Stimulated activated CD4-positive, alpha-beta T cell treated with anti-CD3 and anti-CD28 coated beads, Interleukin-4, amount 100 ng/mL, for 24 hours (primary cell): ENCODE measurements at regions not wholly inside any gene's neighbourhood (a gene's known extent, or its start where the extent isn't known, plus 50 kb on each side); places are given as distances from the start of the nearest gene placed in this dataset.
A peak's percentile ranks its signal among the peaks of the same experiment; 100 is the strongest.
"Not testable (repeated sequence)": the region's sequence is repeated elsewhere in the genome, so short reads cannot be mapped to it uniquely, and the experiment has no call there.

Experiments
- DNase-seq: peaks from one replicate; pipeline ENCODE4 v3.0.0-alpha.2; 2020

DNA sequence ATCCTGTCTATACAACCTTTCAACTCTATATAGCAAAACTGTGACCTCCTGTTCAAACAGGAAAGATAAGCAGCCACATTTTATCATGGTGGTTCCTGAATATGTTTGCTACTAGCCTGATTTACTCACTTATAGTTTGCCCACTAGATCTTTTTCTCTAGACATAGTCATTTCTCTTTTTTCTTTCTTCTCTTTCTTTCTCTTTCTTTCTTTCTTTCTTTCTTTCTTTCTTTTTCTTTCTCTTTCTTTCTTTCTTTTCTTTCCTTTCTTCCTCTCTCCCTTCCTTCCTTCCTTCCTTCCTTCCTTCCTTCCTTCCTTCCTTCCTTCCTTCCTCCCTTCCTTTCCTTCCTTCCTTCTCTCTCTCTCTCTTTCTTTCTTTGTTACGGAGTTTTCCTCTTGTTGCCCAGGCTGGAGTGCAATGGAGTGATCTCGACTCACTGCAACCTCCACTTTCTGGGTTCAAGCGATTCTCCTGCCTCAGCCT is 142.0 kb upstream of the TBL1XR1 start:
- DNase-seq = not testable (repeated sequence)

DNA sequence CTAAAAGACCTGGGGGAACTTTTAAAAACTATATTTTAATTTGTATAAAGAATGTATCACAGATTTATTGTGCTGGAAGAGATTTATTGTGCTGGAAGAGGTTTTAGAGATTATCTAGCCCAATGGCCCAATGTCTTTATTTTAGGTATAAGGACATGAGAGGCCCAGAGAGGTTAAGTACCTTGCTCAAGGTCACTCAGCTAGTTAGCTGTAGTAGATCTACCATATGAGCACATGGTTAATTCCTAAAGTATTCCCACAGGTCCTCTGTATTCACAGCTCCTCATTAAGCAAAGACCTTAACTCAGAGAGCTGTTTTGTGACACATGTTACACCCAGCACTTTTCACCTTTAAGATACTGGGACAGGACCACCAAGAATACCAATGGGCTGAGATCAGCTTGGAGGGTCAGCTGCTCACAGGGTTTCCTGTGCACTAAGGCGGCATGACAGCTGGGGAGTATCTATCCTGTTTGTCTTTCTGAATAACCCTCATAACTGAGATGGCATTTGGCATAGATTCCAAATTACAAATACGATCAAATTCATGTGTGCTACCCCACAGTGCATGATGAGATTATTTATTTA is 143.1 kb upstream of the TBL1XR1 start:
- no peak for DNase-seq

DNA sequence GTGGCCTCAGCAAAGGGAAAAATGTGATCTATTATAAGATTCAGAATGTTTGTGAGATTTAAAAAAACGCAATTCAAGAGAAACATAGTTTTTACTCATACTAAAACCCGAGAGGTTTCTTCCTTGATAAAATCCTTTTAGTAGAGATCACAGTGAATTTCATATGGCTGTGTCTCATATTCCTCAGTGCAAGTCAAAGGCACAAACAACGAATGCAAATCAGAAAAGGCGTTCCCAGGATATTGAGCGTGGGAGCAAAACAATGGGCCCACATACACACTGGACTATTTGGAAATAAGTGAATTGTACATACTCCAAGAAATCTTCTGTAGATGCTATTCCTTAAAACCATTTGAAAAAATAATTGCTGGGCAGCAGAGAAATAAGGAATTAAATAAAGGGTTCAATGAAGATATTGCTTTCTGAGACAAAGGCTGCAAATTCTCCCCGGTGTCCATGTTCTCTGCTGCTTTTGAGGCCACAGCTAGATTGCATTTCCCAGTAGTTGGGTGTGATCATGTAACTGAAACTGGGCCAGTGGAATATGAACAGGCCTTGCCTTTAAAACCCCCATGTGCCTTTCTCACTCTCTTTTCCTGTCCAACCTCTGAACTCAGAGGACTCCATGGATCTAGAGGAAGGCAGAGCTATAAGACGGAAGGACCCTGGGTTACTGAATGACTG is 144.6 kb upstream of the TBL1XR1 start:
- no peak for DNase-seq

DNA sequence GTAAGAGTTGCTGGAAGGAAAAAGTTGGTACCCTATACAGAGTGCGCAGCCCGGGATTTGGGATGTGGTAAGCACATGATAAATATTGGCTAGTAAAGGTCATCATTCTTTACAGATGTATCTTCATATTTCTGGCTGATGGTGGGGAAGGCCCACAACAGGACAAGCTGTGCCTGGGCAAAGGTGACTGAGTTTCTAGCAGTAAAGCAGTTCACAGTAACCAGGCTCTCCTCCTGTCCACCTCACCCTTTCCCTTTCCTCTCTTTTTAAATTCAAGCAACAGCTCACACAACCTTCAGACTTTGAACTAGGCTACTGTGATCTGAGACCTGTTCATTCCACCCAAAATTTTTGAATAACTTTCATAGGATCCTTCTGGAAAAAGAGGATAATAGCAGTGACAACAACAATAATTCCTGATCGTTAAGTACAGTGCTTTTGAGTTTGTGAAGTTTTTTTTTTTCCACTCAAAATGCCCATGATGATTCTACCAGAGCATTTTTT is 145.9 kb upstream of the TBL1XR1 start:
- DNase-seq = no peak

DNA sequence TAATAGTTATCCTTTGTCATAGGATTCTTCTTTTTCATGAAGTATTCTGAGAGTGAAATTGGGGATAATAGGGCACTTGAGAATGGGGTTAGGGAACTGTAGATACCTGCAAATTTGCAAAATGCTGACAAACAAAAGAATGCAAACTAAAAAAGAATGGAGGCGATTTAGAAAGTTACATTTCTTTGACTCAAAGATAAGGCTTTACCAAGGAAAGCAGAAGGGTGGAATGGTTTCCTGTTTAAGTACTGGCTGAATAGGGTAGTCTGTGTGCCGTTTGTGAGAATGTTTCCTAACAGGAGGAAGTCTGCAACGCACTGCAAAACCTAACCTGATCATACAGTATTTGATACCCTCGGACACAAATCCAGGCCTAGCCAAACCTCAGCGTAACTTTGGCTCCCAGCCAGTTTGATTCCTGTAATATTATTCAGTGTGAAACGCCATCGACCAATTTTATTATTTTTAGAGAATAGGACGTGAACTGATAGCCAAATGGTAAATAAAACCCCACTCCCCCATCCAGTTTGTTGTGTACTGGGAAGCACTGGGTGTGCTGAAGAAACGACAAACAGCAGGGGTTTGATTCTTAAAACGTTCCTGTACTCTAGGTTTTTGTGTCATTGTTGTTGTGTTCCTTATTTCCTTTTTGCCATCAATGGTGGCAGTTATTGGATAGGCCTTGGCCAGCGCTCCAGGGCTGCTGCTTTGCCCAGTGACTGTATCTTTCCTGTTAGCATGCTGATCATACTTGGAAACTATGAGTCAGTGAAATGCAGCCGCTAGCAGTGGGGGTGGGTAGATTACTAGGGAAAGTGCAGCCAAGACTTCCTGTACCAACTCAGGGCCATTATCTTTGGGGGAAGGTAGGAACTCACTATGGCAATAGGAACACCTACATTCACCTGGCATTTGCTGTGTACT is 148.0 kb upstream of the TBL1XR1 start:
- peak; percentile 76 for DNase-seq

DNA sequence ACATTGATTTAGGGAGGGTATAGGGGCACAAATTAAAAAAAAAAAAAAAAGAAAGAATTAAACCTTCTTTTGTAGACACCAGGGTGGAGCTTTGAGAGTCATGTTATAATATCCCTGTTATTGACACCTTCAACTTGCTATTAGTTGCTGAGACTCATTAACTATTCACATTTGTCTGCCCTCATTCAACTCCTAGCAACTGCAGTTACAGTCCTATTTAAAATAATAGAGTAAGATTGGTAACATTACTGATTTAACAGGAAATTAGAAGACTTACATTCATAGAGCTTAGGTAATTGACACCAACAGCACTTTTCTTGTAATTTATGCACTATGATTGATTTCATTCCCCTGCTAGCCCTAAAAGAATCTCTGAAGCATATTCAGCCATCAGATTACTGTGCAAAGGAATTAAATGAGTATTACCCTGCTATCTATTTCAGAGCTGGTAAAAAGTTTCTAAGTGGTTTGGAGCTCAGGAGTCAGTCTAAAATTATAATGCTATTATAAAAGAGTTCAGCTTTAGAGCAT is 148.8 kb upstream of the TBL1XR1 start:
- DNase-seq = no peak

DNA sequence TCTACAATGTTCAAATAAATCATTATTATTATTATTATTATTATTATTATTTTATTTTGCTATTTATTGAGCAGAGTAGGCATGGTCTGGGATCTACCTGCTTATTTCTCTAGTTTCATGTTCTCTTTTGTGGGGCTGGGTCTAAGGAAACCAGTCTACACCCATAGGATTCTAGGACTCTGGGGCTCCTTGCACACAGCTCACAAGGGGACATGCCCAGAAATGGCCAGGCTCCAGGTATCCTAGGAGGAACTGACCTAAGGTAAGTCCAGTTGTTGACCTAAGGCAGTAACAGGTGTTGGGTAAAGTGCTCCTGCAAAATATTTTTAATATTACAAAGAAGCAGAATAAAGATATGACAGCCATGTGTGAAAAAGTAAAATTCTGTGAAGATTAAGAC is 149.6 kb upstream of the TBL1XR1 start:
- no peak for DNase-seq

DNA sequence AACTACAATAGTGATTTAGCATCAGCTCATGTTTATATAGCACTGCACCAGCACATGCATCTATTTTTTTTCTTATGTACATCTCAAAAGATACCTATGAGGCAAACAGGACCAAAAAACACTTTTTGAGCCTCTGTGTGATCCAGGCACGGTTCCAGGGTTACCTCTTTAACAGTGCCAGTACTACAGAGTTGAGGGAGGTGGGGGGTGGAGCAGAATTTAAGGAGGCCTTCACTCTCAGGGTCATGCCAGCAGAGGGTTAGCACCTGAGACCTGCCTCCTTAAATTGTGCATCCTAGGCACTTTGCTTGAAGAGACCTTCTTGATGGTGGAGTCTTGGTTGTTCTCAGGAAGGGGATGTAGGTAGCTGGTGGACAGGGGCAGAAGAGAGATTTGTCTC is 150.3 kb upstream of the TBL1XR1 start:
- no peak for DNase-seq

DNA sequence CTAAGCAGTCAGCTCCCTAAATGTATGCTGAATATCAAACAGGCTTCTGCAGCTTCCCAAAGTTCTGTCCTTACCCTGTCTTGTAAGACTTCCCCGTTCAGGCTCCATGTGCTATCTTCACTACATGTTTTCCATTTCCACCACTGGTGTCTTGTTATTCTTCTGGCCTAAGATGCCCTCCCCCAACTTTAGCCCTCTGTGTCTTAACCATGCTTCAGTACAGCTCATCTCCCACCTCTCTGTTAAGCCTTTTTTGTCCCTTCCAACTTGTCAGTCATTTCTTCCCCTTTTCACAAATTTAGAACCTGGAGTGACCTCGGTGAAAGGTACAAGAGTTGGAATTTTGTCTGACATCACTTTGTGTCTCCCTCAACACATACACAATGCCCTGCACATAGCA is 151.7 kb upstream of the TBL1XR1 start:
- no peak for DNase-seq

DNA sequence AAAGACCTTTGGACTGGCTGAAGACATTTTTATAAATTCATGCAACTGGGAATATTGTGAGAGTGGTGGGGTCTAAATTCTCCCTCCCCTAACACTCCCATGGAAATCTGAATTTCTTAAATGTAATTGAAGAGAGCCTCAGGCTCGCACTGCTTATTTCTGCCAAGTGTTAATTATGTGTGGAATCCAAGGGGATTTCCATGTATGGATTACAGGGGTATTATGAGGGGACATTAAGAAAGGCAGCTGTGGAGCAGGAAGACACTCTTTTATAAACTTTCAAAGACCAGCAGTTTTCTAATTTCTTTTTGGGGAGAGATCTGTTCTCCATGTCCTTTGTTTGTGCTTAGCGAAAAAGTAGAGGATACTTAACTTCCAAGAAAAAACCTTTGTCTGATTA is 152.1 kb upstream of the TBL1XR1 start:
- DNase-seq = no peak

DNA sequence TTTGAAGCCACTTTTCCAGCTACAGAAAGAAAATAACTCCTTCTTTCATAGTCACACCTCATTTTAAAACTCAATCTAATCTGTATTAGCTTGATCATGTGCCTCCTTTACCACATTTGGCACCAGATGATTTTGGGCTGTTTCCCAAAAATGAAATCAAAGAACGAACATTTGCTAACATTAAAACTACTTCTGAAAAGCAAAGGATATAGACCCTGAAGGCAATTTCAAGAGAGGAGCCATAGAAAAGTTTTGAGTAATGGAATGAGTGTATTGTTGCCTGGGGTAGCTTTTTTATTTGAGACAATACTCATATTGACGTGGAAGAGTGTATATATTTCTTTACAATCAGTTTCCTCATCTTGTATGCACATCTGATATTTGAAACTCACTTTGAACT is 152.8 kb upstream of the TBL1XR1 start:
- DNase-seq = no peak

DNA sequence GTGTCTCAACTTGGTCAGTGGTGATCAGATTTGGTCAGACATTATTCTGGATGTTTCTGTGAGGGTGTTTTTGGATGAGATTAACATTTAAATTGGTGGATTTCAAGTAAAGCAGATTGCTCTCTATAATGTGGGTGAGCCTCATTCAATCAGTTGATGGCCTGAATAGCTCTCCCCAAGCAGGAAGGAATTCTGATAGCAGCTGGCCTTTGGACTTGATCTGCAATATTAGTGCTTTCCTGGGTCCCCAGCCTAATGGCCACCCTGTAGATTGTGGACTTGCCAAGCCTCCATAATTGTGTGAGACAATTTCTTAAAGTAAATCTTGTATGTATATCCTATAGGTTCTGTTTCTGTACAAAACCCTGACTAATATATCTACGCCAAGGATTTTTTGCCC is 153.9 kb upstream of the TBL1XR1 start:
- no peak for DNase-seq

DNA sequence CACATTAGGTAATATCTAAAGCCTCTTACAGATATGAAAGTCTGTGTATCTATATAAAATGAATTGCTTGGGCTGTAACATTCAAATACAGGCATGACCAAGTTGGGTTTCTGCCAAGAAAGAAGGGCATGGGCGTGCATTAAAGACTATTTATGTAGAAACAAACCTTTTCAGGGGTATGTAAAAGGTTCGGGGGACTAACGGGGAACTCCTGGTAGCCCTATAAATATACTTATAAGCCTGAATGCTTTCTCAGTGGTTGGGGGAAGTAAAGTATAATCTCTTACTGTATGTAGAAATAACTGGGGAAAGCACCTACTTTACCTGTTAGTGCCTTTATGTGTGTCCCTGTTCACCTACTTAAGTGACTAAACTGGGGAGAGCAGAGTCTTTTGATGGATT is 154.5 kb upstream of the TBL1XR1 start:
- peak; percentile 50 for DNase-seq

DNA sequence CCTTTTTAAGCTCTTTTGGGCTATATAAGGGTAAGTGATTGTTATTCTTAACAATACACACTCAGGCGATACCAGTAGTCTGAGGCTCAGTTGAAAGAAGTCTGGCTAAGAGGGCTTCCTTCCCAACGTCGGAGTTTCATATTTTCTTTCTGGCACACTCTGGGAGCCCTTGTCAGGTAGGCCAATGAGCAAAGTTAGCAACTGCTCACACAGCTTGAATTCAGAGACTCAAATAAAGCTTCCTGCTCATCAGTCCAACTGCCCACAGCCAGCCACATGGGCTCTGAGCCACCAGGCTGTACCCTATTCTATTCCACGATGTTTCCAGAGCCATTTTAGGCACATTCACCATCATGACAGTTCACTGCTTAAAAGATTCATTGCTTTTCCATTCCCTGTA is 155.1 kb upstream of the TBL1XR1 start:
- no peak for DNase-seq

DNA sequence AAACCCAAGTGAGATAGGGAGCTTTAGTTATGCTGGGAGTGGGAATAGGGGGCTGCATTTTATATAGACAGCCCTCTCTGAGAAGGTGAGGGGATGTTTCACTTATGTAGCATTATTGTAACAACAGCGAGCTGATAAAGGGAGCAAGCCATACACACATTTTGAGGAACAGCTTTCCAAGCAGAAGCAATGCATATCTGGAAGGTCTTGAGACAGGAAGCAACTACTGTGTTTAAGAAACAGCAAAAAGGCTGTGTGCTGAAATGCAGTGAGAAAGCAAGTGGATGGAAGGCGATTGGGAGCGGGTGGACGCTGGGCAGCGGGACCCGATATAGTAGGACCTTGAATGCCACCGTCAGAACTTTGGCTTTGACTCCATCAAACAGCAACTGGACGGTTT is 155.9 kb upstream of the TBL1XR1 start:
- DNase-seq = no peak

DNA sequence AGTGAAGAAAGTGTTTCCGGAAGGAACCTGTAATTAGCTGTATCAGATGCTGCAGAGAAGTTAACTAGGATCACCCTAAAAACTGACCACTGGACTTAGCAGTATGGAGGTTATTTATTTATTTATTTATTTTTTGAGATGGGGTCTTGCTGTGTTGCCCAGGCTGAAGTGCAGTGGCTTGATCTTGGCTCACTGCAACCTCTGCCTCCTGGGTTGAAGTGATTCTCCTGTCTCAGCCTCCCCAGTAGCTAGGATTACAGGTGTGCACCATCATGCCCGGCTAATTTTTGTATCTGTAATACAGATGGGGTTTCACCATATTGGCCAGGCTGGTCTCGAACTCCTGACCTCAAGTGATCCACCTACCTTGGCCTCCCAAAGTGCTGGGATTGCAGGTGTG is 156.6 kb upstream of the TBL1XR1 start:
- not testable (repeated sequence) for DNase-seq

DNA sequence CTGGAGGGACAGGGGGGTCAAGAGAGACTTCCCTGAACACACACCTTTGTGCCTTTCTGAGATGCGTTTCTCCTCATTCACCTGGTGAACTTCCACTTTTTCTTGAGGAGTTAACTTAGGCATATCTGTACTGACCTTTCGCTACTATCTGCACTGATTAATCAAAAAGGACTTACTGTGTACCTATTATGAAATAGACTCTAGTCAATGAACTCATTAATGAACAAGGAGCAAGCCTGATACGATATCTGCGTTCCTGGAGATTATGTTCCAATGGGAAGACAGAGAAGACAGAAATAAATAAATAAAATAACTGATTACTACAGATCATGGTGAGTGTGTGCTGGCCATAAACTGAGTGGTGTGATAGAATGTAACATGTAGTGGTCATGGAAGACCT is 157.2 kb upstream of the TBL1XR1 start:
- no peak for DNase-seq

DNA sequence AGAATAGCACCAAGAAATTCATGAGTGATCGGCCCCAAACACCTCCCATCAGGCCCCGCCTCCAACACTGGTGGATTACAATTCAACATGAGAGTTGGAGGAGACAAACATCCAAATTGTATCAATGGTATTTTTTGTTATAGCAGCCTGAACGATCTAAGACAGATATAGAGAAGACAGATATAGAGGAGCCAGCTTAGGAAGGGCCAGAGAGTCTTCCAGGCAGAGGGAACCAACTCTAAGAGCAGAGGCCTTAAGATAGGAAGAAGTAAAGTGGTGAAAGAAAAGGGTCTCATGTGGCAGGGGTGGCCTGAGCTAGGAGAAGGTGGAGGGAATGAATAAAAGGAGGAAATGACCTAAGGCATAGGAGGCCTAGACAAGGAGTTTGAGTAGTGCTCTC is 158.8 kb upstream of the TBL1XR1 start:
- DNase-seq = no peak

DNA sequence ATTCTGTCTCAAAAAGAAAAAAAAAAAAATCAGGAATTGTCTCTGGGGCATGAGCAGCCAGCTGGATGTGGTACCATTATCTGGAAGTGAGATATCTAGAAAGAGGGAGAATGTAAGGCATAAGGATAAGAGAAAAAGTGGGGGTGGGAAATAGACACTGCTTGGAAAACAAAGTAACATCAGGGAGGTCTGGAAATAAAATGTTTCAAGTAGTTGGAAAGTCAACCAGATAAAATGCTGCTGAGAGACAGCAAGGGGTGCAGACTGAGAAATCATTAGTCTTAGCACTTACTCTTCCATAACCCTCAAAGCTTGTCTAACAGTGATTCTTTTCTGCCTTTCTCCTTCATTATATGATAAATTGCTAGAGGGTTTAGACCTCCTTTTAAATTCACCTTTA is 159.7 kb upstream of the TBL1XR1 start:
- DNase-seq = no peak

DNA sequence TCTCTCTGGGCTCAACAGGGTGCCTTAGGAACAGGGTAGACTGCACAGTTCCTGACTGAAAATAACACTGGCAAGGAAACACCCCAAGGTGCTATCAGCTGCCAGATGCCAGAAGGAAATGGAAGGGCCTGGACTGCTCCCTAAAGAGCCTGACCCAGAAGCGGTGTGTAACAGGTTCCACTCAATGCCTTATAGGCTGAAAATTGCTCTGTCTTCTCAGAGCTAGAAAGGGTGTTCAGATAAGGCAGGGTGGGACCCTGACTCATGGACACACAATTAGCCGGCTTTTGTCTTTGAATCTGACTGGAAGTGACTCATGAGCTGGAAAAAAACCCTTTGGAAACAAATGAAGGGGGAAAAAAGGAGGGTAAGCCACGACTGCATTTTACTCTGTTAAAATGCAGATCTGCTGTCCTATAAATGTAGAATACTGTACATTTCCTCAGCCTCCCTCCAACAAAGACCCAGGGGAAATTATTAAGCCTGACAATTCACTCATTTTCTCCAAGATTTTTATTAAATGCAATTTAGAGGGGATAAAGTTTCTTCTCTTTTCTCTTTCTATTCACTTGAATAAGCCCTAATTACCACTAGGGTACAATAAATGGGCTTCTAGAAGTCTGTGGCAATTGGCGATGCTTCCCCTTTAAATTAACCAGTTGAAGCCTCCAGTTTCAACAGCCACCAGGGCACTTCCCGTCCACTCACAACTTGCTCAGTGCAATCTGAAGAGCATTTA is 160.2 kb upstream of the TBL1XR1 start:
- peak; percentile 34 for DNase-seq

DNA sequence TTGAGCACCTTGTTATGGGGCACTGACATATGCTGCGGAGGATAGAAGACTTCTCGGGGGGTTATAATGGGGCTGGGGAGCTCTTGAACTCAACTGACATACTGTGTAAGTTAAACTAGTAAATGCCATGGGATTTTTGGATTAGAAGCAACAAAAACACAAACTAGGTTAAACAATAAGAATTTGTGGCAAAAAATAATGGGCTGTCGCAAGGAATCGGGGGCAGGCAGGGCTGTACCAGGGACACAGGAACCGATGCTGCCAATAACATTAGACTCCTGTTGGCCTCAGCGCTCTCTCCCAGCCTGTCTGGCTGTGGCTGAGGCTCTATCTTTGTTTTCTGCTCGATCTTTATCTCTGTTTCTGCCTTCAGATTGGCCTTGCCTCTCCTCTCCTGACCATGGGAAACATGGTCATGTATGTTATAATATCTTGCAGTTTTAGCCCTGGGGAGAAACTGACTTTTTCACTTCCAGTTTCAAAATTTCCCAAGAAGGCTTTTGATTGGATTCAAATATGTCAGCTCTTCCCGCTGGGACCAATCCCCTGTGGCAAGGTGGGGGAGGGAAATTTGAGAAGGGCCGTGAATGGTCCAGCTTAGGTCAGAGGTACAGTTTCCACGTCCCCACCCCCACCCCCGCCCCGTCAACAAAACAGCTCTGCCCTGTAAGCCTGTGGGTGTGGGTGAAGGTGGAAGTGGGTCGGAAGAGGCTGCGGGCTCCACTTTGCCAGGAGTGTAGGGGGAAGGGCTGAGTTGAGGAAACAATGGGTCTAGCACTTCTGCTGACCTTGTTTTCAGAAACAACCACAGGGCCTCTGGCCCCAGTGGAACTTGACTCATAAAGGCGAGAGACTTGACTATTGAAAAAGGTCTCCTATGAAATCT is 161.1 kb upstream of the TBL1XR1 start:
- DNase-seq = peak; percentile 65
